HG03442 (cell line): ENCODE measurements at regions not wholly inside any gene's neighbourhood (a gene's known extent, or its start where the extent isn't known, plus 50 kb on each side); places are given as distances from the start of the nearest gene placed in this dataset.

Source experiments
- ATAC-seq: cut with Tn5 transposase; IDR thresholded peaks from one replicate; pipeline ENCODE4 v1.9.1; 2021; ENCODE audit warnings: mild to moderate bottlenecking, moderate library complexity; ENCODE audit not compliant: unreplicated experiment

DNA sequence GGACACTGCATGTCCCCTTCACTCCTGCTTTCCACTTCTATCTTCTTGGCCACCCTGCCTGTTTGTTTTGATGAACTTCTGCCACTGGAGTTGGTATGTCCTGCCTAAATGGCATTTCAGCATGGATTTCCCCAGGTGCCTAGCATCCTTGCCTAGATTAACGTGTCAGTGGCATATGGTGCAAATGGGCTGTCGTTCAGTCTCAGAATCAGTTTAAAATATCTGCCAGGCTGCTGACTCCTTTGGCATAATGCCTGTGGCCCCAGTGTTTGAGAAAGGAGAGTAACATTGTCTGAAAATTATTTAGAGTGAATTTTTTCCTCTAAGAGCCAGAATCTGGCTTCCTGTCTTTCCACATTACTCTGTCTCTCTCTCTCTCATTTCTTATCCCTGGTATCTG is 64.9 kb upstream of the BARHL2 start:
- ATAC-seq = no peak

DNA sequence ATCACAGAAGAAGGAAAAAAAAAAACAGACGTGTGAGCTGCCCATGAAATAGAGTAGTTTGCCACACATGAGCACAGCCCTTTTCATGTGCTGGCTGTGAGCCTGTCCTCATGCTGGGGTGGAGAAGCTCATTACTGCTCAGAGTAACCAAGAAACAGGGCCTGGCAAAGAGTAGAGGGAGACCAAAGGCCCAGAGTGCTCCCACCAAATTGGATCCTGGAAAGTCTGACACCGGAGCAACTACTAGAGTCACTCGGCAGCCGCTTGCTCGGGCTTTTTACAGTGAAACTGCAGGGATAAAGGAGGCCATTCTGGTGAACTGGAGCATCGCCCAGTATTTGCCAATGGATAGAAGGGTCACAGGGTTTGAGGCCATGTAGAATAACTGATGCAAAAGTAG is 64.4 kb upstream of the BARHL2 start:
- ATAC-seq = no peak

DNA sequence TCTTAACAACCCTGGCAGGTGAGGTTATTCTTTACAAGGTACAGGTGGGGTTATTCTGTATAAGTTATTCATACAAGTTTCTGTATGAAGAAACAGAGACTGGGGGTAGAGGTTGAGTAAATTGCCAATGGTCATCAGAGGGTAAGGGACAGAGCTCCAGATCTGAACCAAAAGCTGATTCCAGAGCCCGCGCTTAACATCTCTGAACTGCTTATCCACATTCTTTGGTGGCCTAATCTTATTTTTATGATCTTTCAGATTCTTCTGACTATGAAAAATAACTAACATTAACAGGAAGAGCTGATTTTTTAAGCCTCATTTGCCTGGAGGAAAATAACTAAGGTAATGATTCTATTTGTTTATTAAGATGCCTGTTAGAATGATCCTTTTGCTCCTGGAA is 63.9 kb upstream of the BARHL2 start:
- no peak for ATAC-seq

DNA sequence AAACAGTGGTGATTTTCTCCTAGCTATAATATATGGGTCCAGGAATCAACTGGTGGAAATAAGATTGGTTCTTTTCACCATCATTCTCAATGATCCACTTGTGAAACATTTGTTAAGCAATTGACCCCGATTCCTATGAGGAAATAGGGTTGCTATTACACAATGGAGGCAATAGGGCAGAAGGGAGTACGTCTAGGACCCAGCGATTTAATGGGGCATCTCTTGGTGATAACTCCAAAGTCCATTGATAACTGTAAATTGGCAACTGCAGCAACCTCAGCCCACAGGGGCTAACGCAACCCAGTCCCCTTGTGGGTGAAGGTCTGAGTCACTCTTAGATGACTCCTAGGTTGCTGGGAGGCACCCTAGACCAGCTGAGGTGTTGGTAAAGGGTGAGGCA is 62.5 kb upstream of the BARHL2 start:
- no peak for ATAC-seq

DNA sequence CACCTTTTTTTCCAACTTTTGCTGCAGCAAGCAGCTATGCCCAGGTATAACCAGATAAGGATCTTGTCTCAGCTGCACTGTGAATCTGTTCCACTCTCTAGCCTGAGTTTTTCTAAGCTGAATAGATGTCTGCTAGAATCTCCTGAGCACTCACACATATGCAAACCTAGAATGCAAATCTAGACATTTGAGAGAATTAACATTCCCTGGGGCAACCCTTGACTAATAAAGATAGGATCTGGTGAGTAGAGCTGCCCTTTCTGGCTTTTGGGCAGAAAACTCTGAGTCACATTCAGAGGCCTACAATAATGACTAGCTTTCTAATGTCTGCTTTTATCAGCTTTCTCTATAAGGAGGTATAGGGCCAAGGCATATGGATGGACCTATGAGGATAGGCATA is 61.4 kb upstream of the BARHL2 start:
- ATAC-seq = no peak

DNA sequence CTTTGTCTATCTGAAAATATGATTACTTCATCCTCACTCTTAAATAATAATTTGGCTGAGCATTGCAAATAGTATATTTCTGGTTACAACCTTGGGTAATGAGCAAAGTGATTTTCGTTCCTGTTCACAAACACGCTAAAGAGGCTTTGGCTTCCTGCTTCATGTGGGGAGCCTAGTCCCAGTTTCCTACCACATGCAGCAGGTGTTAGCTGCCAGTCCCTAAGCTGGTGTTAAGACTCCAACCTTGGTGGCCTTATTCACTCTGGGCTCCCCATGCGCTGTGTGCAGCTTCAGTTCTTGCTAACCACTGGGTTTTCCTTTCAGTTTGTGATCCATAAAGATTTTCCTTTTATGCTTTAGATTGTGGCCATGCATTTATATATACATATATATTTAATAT is 56.7 kb upstream of the BARHL2 start:
- ATAC-seq = no peak

DNA sequence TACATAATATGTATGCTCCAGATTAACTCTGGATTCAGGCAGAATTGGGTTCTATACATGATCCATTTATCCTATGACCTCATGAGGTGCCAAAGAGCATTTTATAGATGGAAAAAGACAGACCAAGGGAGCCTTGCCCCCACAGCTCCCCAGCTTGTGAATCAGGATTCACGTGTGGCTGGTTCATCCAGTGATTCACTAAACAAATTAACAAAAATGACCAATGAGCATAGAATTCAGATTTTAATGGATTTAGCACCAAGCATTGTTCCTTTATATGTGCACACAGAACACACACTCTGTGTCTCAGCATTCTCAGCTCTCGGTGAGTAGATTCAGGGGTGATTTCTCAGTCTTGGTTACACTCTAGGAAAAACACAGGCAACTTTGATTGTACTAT is 51.7 kb upstream of the BARHL2 start:
- no peak for ATAC-seq

DNA sequence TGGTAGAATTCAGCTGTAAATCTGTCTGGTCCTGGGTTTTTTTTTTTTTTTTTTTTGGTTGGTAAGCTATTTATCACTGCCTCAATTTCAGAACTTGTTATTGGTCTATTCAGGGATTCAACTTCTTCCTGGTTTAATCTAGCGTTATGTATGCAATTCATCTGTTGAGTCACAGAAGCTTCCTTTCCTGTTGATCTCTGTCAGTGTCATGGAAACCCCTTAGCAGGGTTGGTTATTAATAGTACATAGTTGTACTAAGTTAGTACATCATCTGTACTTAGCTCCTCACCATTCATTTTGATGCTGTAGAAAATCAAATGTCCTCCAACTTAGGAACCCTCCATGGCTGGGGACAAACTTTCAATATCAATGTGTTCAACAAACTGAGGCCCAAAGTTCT is 51.0 kb upstream of the BARHL2 start:
- no peak for ATAC-seq
